Left renal pelvis (tissue), 4 donors: ENCODE measurements at regions not wholly inside any gene's neighbourhood (a gene's known extent, or its start where the extent isn't known, plus 50 kb on each side); places are given as distances from the start of the nearest gene placed in this dataset.

Source experiments
- DNase-seq, 4 donors: peaks; one replicate each; pipeline ENCODE4 v3.0.0-alpha.2; 2013; ENCODE audit warnings: low read depth in 4 of 4, low spot score in 3 of 4

DNA sequence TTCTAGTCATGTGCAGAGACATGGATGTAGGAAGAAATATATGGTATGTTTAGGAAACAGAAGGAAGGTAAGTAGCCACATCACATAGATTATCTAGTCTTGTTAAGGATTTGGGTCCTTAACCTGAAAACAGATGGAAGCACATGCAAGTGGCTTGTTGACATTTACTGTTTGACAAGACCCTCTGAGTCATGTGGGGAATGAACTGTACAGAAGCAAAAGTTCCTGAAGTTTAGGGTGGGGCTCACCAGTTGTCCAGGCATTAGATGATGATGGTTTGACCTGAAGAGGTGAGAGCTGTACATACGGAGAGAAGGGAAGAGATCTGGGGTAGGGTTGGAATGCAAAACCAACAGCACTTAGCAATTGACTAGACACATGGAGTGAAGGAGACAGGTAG is 281.1 kb upstream of the GRIP1 start:
- no peak for DNase-seq

DNA sequence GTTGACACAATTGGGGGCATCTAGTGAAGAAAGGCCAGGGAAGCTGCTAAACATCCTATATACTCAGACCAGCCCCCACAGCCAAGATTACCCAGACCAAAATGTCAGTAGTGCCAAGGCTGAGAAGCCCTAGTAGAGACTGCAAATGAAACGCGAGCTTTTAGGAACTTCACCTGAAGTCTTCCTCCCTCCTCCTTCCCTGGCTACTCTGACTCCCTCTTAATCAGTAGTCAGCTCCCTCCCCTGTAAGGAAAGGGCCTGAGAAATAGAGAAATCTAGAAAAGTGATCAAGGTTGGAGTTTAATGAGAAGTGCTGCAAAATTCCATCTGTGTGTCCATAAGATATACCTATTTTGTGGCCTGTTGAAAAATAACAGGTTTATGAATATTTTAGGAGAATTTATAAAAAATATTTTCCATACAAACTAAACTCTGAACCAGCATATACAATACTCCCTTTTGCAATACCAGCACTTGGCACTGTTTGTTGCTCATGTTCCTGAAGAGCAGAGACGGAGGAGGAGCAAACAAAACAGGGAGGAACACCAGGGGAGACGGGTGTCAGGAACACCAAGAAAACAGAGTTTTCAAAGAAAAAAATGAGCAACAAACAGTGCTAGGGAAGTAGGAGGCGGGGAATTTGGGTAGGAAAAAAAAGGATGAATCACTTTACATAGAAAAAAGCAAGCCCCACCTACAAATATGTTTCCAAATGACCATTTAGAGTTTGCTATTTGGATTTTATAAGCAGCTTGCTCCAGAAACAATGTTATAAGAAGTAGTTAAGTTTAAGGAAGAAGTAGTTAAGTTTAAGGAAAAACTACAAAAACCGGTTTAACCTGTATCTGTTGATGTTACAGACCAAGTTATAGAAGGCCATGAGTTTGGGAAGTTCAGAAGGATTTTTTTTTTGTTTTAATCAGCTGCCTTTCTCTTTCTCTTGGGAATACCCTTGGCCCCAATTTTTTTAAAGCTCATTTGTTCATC is 282.1 kb upstream of the GRIP1 start:
- no peak for DNase-seq

DNA sequence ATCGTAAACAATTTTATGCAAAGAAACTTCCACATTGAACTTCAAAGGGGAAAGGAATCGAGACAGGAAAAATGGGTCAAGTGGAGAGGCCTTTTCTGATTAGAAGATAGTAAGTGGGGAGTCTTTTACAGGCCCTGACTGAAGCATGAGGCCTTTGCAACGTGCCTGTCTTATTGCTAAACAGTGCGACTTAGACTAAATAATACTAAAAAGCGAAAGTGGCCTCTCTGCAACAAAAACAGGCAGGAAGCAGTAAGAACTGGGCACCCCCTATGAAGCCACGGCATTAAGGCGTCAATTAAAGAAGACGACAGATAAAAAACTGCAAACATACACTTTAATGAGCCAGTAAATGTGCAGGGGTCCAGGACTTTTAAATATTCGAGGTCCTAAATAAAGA is 283.4 kb upstream of the GRIP1 start:
- DNase-seq, result no peak

DNA sequence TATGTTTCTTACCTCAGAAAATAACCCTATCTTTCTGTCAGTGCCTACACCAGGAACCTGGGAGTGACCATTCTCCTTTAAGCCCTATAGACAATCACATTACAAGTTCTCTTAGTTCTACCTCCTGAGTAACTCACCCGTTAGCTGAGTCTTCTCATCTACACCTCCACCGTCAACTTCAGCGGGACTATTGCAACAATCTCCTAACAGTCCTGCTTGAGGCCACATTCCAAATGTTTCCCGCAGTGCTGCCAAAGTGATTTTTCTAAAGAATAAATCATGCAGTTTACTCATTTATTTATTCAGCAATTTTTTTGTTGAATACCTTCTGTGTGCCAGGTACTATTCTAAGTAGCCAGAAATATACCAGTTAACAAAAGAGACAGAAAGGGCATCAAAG is 285.0 kb upstream of the GRIP1 start:
- no peak for DNase-seq

DNA sequence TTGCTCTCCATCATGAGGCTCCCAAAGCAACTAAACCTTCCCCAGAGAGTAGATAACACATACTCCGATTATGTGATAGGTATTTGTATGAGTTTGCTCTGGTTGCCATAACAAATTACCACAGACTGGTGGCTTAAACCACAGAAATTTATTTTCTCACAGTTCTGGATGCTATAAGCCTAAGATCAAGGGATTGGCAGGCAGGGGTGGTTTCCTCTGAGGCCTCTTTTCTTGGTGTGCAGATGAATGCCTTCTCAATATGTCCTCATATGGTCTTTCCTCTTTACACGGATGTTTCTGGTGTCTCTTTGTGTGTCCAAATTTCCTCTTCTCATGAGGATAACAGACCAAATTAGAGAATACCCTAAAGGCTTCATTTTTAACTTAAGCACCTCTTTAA is 285.8 kb upstream of the GRIP1 start:
- no peak for DNase-seq

DNA sequence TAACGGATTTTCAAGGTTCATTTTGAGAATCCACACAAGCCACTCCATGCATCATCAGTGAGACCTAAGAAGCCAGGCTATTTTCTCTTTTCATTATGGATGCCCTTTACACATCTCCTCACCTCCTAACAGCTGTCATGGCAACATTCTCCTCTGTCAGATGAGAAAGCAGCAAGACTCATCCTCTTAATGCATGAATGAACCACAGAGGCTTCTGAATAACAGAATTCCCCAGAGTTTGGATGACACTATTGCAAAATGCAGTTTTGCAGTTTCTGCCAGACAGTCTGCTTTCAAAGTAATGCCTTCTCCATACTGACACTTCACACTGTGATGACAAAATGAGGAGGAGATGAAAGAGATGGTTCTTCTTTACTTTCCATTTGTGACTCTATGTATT is 286.7 kb upstream of the GRIP1 start:
- no peak for DNase-seq

DNA sequence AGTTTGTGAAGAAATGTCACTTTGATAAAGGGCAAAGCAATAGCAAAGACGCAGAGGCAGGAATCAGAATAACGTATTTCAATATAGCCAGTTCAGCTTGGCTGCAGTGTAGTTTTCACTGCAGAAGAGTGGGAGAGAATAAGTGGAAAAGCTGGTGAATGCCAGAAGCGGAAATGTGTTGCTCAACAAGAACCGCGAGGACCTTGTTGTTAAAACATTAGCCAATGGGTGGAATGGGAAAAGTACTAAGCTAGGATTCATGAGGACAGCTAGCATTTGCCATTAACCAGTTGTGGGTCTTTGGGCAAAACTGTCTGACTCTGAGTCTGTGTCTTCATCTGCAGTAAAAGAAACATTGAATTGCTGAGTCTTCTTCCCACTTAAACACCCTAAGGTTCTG is 292.9 kb upstream of the GRIP1 start:
- DNase-seq, result no peak

DNA sequence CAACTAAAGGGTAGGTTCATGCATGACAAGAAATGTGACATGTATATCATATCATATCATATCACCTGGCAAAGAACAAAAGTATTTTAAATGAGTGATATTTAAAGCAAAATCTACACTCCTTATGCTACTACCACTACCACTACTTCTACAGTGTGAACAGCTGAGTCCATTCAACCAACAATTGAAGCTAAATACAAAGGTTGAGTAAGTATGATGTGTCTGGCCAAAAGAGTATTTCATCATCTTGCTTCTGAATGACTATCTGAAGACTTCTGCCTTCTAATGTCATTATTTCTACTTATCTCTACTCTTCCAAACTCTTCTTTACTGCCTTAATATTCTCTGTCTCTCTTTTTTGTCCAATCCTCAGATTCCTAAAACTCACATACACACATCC is 292.6 kb upstream of the CAND1 start:
- DNase-seq, result no peak

DNA sequence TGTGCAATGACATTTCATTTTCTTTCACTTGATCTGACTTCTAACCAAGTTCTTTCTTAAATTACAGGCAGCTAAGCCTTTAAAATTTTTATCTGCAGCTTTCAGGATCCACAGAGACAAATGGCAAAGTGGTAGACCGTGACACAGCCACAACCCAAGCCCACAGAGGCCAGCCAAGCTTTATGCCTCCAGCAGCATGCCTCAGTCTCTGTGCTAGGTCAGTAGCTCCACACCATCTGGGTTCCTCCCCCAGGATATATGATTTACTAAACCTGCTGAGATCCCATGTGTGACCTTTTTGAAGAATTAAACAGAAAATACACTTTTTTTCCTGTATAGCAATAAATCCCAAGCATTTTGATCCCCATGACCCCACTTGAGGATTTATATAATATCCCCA is 290.4 kb upstream of the CAND1 start:
- DNase-seq, result no peak

DNA sequence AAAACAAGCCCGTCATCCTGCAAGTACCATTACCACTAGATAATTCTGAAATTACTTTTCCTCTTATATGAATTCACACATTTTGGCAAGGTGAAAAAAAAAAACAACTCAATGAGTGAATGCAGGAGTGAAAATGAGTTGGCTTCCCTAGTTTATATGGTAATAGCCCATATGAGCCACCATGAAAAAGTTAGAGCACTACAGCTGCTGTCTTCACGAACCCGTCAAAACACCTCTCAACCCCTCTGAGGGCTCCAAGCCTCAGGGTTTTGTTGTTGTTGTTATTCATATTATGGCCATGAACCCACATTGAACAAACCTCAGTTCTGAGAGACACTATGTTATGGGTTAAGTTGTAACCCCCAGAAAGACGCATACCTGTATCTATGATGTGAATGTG is 289.9 kb upstream of the CAND1 start:
- DNase-seq, result no peak

DNA sequence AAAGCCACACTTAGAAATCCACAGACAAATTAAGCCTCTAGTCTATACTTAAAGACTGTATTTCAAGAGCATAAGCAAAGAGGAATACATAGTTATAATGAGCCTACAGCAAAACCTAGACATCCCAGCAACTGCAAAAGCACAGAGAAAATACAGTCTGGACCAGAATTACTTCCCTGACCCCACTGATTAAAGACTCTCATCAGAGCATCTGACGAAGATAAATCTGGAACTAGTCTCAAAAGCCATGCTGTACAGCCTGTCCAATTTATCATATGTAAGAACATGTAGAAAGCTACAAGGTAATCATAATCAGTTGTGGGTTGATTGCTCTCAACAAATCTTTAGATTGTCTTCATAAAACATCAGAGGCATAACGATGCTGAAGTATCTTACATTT is 285.1 kb upstream of the CAND1 start:
- DNase-seq, result no peak

DNA sequence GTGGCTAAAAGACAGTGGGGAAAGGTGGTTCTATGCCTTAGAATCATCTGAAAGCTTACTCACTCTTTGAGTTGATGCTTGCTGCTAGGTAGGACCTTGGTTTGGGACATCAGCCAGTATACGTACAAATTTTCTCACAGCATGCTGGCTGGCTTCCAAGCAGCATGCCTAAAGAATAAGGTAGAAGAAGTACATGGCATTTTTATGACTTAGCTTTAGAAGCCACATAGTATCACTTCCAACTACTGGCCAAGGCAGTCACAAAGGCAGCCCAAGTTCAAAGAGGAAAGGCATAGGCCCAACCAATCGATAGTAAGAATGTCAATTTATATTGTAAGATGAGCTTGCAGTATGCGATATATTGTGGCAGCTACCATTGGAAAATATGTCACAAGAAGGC is 284.2 kb upstream of the CAND1 start:
- no peak for DNase-seq

DNA sequence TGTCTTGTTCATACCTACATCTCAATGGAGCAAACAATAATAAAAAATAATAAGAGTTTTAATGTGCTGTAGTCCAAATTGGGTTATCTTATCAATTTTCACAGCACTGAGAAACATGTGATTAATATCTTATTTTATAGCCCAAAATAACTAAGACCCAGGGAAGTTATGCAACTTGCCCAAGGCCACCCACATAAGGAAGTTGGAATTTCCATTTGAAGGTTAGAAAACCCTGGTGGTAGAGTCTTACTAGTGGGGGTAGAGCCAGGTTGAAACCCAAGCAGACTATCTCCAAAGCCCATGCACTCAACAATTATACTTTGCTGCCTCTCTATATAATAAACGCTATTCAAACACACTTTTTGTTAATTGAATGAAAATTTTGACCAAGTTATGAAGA is 270.0 kb upstream of the CAND1 start:
- DNase-seq, result no peak

DNA sequence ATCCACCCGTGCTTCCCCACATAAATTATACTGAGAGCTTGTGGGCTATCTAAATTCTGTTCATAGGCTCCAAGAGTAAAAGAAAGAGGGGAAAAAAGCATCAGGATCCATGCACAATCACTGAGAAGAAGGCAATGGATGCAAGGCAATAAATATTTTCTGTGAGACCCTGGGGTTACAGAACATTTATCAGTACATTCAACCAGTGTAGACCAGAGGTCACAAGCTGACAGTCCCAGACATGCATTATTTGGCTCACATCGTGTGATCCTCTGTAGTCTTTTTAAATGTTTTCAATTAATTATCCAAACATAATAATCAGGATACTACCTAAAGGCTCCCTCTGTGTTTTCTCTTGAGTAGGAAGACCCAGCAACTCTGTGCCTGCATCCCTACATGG is 267.9 kb upstream of the CAND1 start:
- no peak for DNase-seq

DNA sequence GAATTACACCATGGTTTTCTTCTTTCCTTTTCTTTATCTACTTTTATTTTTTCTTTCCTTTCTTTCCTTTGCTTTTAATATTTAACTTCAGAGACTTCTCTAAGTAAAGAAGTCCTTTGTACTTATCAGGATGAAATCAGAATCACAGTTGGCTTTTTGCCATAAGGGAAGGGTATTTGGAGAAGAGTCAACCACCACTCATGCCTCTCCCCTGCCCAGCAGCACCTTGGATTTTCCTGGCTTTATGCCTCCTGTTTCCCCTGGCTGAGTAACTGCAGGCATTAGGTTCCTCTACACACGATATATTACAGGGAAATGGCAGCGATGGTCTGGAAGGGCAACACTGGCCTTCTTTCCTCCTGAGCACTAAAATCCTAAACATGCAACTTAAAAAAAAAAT is 266.4 kb upstream of the CAND1 start:
- no peak for DNase-seq

DNA sequence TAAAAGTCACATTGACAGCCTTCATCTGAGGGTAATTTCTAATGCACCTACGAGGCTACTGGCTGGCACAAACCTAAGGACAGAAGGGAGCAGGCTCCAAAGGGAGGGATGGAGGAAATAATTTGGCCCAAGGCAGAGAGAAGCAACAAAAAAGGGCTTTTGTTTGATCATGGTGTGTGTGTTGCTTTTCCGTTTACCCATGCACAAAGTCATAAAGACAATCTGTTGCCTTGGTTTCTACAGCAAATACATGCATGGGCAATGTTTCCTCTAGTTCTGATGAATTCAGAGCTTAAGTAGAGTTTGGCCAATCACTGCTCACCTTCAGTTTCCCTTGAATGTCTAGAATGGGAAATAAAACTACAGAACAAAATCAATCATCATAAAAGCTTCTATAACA is 262.5 kb upstream of the CAND1 start:
- no peak for DNase-seq

DNA sequence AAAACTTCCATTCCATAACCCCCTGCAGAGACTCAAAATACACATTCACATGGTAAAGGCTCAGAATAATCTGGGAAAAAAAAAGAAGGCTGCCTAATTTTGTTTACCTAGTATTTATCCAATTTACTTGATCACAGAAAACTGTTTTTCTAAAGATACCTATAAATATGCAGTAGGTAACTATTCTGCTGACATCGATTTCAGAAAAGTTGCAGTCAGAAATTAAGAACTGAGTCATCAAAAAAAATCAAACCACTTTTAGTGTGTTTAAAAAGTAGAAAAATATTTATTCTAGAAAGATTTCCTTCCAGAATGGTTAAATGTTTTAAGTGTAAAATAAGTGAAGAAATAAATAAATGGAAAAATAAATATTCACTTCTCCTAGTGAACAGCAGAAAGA is 254.5 kb upstream of the CAND1 start:
- no peak for DNase-seq

DNA sequence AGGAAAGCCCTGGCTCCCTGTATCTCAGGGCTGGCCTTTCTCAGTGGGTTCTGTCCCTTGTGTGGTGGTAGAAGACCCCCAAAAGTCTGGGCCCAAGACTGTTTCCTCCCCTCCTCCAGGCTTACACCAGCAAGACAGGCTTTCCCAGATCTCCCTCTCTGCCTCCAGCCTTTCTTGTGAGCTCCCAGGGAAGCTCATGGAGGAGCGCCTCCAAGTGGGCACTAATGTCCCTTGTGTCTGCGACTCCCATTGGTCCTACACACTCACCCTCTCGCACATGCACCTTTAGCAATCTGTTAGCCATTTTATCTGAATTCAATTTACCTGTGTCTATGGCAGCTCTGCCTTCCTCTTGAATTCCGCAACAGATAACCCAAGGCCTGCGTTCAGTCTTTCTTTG is 251.1 kb upstream of the CAND1 start:
- DNase-seq, result no peak

DNA sequence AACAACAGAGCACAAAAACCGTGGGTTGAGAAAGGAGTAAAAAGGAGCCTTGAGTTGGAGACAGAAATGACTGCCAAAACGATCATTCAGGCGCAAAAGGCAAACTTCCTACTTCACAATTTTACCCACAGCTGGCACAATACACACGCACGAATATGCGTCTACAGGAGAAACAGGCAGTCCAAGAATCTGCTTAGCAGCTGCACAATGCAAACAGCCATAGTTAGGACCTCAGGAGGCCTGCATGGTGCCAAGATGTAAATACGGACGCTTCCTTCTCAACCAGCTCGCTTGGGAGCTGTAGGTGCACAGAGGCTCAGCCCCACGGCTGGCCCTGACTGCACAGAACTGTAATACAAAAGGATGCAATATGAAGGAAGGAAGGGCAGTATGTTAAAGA is 250.1 kb upstream of the CAND1 start:
- DNase-seq, result no peak

DNA sequence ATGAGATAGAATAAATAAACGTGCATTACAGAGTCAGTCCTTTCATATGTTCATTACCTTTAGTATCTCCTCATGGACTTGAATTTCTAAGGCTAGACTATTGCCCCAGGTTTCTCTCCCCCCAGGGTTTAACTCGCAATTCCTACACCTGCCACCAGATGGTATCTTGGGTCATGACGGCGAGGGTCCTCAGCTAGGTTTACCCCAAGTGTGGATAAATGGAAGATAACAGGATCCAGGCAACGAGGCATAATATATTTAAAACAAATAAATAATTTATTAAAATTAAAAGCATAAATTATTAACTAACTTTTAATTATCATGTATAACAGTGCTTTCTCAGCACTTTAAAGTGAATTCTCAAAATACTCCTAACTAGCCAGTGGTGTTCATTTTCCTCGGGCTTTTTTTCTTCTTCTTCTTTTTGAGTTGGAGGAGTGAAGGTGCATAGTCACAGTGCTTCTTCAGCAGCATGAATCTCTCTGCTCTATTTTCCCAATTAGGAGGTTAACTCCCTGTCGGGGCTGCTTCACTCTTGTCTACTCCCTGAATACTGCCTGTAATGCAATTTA is 243.5 kb upstream of the CAND1 start:
- DNase-seq, result no peak

DNA sequence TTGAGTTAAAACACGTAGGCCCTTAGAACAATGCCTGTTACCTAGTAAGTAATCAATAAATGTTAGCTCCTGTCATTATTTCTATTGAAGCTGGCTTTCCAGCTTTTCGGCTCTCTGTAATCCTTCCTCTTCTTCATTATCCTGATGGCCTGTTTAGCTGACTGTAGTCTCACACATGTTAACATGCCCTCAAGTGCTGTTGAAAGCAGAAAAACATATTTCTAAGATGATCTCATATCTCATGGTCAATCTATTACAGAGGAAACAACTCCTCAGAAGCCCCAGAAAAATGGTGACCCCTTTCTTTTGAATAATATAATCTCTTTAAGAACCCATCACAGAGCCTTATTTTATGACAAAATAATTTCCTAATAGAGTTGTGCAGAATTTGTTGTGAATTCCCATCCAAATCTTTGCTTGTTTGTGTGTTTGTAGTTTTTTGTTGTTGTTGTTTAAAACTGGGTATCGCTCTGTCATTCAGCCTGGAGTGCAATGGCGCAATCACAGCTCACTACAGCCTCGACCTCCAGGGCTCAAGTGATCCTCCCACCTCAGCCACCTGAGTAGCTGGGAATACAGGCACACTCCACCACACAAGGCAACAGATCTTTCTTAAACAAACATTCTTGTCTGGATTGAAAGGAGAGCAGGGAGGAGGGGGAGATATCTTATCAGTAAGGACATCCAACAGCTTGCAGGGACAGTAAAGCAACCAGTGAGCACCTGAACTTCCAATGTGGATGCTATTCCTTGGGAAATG is 242.5 kb upstream of the CAND1 start:
- DNase-seq, result no peak

DNA sequence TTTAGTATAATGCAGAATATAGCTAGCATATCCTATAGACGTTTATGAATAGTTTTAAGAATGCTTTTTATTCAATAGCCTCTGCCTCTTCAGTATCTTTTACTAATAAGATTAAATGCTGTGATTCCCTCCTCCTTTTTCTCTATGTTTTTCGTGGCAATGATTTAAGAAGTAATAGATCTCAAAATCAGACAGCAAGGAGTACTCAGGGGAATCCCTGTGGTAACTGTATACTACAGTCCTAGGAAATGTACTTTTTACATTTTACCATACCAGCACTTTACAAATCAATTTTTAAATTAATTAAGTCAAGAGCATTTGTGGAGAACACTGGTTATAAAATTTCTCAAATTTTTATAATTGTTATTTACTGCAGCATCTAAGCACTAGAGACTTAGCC is 240.6 kb upstream of the CAND1 start:
- no peak for DNase-seq
